ENCODE measurements at regions not wholly inside any gene's neighbourhood (a gene's known extent, or its start where the extent isn't known, plus 50 kb on each side); places are given as distances from the start of the nearest gene placed in this dataset.

DNA sequence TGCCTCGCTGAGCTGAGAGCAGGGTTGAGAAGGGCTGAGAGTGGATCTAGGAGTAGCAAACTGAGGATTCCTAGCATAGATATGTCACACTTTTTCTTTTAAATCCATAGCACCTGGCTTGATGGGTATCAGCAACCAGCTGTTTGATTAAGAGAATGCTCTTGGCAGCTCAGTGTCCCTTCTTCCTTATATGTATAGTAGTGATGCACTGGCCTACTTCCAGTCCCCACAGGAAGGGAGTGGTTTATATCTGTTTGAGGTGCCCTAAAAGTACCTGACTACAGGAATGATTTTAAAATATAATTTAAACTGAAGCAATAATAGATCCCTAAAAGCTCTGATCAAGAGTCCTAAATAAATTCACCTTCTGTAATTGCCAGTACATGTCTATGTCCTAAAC lies 546.8 kb upstream of the ZNF608 start:
- DNase-seq = no peak
- intact Hi-C loops (cut with DNase I) = no loop called here
- ATAC-seq (ENCODE audit: poor library complexity) = no peak

DNA sequence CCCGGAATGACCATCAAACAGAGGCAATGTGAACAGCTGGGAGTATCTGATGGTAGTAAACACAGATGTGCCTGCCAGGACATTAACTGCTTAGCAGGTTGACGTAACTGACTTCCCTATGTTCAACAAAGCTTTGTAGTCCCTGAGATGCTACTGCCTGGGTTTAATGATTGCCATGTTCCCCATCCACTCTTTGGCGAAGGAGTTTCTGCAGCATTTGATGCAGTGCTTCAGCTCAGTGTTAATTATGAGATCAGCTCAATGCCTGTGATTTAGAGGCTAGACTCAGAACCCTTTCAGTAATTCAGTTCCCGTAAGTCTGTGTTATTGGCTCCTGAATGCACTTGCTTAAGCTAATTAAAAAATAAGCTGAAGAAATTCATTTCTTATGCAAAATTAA lies 547.3 kb upstream of the ZNF608 start:
- intact Hi-C loops (cut with DNase I) = no loop called here
- DNase-seq (no peak), ATAC-seq (ENCODE audit: poor library complexity) (no peak)

DNA sequence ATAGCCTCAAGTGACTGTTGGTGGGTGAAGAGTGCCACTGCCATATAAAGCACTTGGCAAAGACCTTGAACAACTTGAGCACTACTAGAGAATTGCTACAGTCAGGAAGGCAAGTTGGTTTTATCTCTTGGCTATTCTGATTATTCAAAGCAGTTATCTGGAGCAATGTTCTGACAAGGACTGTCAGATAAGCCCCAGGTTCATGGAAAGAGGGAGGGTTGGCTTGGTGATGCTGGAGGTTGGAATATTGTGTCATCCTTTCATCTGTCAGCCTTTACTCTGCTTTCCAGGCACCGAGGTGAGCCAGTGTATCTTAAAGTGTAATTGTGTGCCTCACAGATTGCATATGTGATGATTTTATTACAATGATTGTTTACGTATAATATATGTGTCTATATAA lies 548.4 kb upstream of the ZNF608 start:
- intact Hi-C loops (cut with DNase I) = no loop called here
- peak; percentile 36 for ATAC-seq (ENCODE audit: poor library complexity)

DNA sequence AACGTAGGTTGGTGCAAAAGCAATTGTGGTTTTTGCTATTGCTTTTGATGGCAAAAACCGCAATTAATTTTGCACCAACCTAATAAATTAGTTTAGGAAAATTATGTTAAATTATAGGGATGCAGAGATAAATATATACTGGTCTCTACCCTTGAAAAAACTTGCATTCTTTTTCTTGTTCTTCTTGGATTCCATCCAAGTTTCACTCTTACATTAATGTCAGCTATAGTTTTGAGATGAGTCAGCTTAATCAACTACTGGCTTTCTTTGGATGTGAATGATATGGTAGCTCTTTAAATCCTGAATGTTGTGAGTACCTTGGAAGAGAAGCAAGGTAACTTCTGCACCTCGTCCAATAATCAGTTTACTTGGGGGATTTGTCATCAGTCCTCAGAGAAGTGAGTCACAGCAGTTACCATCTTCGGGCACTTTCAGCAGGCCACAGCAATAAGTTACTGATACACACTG lies 549.0 kb upstream of the ZNF608 start:
- ATAC-seq (ENCODE audit: poor library complexity) = no peak
- intact Hi-C loops (cut with DNase I) = no loop called here
- DNase-seq = no peak

More for the DNA sequence above, 548.4 kb upstream of the ZNF608 start:
- no peak for DNase-seq

DNA sequence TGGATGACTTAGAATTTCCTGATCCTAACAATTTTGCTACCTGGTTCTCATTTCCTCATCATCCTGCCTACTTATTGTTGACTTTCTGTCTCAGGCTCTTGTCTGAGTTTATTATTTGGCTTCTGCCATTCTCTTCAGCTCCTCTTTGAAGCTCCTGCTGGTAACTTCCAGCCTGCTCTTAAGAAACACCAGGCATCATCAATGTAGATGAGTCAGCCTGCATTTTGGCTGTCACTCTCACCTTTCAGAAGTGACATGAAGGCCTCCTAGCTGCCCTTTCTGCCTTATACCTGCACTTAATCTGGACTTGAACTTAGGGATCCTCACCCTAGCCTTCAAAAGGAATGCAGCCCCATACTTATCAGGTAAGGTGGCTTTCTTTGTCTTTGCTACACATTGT lies 551.8 kb upstream of the ZNF608 start:
- intact Hi-C loops (cut with DNase I) = no loop called here
- ATAC-seq (ENCODE audit: poor library complexity) (no peak), DNase-seq (no peak)

DNA sequence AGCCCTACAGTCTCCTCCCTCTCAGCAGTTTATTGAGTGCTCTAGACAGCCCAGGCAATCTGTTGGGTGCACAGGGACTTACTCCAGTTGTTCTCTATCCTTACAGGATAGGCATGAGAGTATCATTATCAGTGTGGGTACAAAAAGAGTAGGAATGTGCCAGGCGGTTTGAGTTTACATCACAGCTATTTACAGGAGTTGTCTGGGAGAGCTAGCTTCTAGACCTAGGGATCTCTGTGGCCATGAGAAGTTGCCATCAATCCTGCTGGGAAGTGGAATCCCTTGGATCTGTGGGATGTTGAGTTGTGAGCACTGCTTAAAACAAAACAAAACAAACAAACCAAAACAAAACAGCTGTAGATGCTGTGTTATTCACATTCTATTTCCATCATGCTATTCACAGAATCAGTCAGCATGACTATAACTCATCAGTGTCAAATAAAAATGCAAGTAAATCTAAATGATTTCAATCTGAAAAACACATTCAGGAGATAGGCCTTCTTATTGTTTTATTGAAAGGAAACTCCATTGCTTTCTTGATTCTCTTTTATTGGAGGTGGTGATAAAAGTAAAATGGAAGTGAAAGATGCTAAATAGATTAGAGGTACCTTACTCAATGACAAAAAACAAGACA lies 552.4 kb upstream of the ZNF608 start:
- ATAC-seq (ENCODE audit: poor library complexity) (no peak), DNase-seq (no peak)
- intact Hi-C loops (cut with DNase I) = no loop called here

DNA sequence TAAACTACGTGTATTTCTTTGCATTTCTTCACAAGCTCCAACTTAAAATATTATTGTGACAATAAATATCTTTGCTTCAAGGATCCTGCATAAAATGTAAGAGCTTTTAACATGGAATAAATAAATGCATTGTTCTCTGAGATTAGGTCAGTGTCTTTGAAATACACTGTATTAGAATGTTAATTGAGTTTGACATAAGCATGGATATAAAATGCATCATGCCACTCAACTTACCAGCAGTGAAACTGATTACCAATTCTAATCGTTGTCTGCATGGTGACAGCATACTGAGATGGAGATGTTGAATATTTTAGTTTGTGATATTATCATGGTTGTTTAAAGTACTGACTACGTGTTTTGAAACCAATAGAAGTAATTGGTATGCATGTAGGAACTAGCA lies 555.3 kb upstream of the ZNF608 start:
- intact Hi-C loops (cut with DNase I) = no loop called here
- DNase-seq (no peak), ATAC-seq (ENCODE audit: poor library complexity) (no peak)

DNA sequence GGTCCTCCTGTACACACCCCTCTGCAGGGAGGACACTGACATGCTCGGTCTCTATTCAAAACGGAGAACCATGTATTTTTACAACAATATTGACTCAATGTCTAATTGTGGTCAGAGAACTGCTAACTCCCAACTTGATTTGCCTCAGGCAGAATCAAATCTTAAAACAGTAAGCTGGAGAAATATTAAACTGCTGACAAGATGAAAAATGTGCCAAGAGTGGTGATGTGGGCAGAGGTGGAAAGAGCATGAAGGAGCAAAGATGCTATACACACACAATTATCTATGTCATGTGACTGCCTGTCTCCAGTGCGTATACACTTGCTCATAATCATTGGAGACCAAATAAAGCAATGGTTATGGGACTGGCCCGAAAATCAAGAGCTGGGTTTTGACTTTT lies 556.1 kb upstream of the ZNF608 start:
- DNase-seq (no peak), ATAC-seq (ENCODE audit: poor library complexity) (no peak)
- intact Hi-C loops (cut with DNase I) = no loop called here

DNA sequence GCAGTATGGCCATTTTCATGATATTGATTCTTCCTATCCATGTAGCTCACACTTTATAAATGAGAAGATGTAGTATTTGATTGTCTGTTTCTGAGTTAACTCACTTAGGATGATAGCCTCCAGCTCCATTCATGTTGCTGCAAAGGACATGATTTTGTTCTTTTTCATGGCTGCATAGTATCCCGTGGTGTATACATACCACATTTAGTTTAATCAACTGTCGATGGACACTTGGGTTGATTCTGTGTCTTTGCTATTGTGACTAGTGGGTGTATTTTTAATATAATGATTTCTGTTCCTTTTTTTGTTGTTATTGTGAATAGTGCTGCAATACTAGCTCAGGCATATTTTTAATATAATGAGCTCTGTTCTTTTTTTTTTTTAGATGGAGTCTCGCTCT lies 560.3 kb upstream of the ZNF608 start:
- intact Hi-C loops (cut with DNase I) = no loop called here

DNA sequence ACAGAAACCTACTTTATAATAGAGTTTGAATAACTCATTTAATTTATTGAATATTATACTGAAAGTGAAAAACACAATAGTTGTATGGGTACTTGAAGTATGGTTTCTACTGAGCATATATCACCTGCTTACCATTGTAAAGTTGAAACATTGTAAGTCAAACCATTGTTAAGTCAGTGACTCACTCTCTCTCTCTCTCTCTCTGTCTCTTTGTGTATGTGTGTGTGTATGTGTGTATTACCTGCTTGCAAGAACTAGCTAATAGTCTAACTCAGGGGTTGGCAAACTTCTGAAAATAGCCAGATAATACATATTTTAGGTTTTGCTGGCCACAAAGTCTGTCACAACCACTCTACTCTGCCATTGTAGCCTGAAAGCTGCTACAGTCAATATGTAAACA lies 564.3 kb upstream of the ZNF608 start:
- intact Hi-C loops (cut with DNase I) = no loop called here
- no peak for DNase-seq
- no peak for ATAC-seq (ENCODE audit: poor library complexity)

More for the DNA sequence above, 560.3 kb upstream of the ZNF608 start:
- ATAC-seq (ENCODE audit: poor library complexity) (no peak), DNase-seq (no peak)

DNA sequence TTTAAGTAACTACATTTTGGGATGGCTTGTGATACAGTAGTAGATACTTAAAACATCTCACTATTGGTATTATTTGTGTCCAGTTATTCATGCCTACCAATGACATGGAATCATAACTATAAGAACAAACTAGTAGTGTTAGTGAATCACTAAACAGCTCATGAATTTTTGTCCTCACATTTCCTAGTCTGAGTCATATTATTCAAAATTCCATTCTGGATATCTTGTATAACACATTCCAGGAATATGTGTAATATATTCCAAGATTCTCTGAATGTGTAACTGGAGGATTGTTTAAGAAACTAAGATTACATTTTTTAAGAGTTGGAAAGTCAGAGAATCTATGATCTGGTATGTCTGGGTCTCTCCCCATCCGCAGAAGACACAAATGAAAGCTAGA lies 565.3 kb upstream of the ZNF608 start:
- ATAC-seq (ENCODE audit: poor library complexity) (no peak), DNase-seq (no peak)
- intact Hi-C loops (cut with DNase I) = no loop called here

DNA sequence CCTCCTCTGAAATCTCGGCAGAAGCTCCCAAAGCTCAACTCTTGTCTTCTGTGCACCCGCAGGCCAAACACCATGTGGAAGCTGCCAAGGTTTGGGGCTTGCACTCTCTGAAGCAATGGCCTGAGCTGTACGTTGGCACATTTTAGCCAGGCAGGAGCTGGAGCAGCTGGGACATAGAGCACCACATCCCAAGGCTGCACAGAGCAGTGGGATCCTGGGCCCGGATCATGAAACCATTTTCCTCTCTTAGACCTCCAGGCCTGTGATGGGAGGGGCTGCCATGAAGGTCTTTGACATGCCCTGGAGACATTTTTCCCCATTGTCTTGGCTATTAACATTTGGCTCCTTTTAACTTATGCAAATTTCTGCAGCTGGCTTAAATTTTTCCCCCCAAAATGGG lies 567.1 kb upstream of the ZNF608 start:
- DNase-seq (no peak), ATAC-seq (ENCODE audit: poor library complexity) (no peak)
- intact Hi-C loops (cut with DNase I) = no loop called here

DNA sequence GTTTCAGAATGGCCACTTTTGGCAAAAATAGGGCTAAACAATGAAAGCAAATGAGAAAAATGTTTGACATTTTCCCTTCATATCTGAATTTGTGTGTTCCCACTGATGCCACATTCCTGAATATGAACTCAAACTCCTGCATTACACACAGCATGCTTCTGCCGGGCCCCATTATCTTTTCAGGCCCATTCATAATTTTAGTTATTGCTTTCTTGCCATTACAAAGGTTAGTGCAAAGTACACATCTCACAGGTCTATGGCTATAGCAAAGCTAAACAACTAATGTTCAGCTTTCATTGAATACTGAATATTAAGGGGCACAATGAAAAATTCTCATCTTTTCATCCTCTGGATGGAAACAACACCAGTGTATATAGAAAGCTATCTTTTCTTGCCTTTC lies 568.9 kb upstream of the ZNF608 start:
- DNase-seq (no peak), ATAC-seq (ENCODE audit: poor library complexity) (no peak)
- intact Hi-C loops (cut with DNase I) = no loop called here

DNA sequence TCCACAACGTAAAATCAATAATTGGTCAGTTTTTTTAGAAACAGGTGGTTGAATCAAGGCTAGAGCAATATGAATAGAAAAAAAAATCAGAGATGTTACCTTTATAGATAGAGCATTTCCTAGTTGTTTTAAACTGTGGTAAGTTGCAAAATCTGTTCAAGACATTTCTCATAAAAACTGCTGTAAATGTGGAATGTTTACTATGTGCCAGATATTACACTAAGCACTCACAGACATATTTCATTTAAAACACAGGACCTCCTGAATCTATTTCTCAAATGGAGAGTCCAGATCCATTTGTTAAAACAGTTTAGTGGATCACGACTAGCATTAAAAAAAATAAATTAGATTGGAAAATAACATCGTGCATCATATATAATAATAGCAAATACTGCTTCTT lies 570.0 kb upstream of the ZNF608 start:
- intact Hi-C loops (cut with DNase I) = no loop called here
- ATAC-seq (ENCODE audit: poor library complexity) (no peak), DNase-seq (no peak)

DNA sequence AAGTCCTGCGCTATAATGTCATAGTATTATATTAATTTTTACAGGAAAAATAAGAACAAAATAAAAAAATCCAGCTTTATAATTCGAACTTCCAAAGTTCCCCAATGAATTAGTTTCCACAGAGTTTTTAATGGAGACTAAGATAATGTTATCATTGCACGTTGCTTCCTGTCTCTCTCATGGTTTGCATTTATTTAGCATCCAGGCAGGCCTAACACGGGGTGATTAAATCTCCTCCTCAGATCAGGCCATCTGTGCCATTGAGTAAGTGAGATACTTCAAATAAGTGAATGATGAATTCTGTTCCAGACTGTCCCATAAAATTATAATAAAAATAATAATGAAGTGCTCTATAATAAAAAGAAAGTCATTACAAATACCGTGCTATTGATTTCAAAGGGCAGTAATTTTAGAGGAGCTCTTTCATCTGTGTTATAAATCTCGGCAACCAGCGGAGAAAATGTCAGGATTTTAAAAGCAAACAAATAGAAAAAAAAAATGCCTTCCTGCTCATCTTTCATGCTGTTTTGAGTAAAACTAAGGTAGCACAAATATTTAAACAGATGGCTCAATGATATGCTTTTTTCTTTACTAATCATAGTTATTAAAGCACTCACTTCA lies 570.6 kb upstream of the ZNF608 start:
- DNase-seq (no peak), ATAC-seq (ENCODE audit: poor library complexity) (no peak)
- intact Hi-C loops (cut with DNase I) = no loop called here

DNA sequence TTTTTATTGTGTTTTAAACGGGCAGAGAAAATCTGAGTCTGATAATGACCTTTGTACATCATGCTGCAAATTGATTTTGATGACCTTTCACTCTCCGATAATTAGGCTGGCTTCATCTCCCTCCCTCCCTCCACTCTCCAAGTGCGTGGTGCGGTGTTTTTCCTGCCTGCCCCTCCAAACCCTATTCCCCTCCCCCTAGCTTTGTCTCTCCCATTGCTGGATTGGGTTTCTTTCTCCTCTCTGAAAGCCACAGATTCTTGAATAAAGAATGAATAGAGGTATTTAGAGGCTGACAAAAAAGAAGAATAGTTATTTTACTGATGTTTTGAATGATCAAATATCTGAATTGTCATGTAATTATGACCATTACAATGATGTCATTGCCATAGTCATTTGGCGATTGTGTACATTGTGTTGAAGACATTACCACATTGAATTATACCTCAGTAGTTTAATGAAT lies 571.1 kb upstream of the ZNF608 start:
- no peak for DNase-seq
- no peak for ATAC-seq (ENCODE audit: poor library complexity)
- intact Hi-C loops (cut with DNase I) = no loop called here

DNA sequence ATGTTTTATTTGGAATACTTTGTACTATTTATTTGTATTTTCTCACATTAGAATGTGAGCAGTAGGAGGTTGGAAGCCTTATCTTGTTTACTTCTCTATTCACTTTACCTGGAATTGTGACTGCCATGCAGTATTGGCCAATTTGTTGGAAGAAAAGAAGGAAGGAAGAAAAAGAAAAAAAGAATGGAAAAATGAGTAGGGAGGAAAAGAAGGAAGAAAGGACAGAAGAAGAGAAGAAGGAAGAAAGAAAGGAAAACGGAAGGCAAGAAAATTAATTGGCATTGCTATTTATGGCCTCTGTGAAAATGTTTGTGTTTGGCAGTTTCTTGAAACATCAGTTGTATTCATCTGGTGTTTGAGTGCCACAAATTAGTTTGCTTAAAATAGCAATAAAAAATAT lies 575.2 kb upstream of the ZNF608 start:
- intact Hi-C loops (cut with DNase I) = no loop called here
- ATAC-seq (ENCODE audit: poor library complexity) = no peak
- no peak for DNase-seq

DNA sequence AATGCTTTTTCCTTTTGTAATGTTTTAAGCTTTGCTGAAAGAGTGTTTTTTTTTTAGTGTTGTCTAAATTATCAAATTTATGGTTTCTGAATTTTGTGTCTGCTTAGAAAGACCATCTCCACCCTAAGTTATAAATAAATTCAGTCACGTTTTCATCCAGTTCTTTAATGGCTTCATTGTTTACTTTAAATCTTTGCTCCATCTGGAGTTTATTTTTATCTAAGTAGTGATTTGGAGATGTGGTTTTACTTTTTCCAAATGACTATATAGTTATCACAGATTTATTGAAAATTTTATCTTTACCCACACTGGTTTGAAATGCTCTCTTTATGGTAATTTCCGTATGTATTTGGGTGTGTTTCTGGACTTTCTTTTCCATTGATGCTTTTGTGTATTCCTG lies 577.2 kb upstream of the ZNF608 start:
- DNase-seq = no peak
- no peak for ATAC-seq (ENCODE audit: poor library complexity)
- intact Hi-C loops (cut with DNase I) = no loop called here

DNA sequence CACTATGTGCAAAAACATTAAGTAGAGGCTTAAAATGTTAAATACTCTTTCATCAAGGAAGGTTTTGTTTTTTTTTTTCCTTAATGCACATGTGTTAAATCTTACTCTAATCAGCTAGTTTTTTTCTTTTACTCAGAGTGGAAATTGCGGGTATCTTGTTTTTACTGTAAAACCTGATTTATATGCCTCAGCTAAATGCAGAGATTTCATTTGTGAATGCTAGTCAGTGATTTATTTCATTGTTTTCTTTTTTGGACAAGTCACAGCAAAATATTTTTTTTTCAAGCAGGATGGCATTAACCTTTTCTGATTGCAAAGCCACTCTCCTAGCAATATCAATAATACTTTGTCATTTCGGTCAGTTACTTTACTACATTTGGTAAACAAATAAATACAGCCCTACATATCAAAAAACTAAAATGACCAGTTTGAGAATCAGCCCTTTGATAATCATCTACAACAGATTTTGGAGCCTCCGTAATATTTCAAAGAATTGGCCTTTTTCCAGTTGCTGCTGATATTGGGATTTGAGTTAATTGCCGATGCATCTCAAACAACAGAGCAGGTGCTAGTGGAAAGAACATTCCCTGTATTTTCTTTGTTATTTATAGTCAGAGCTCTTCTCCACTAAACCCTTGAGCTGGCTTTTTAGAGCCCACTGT lies 579.2 kb upstream of the ZNF608 start:
- intact Hi-C loops (cut with DNase I) = no loop called here
- ATAC-seq (ENCODE audit: poor library complexity) (no peak), DNase-seq (no peak)

DNA sequence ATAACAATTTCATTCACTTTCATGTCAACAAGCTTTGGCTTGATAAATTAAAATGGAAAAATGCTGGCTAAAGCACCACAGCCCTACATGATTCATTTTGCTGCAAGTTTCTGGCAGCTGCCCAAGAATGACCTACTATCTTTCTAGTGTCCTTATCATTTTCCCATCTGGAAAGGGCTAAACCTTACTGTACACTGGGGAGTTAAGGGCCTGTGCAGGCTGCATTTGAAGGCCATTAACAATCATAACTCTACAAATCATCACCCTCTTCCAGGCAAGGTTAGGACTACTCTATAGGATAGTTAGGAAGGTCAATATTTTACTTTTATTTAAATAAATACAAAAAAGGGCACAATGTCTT lies 579.7 kb upstream of the ZNF608 start:
- intact Hi-C loops (cut with DNase I) = no loop called here
- no peak for ATAC-seq (ENCODE audit: poor library complexity)
- DNase-seq = no peak
